Stimulated activated CD8-positive, alpha-beta memory T cell treated with anti-CD3 and anti-CD28 coated beads, Interleukin-12 subunit alpha, Interleukin-12 subunit beta, amount 100 ng/mL, for 24 hours (primary cell): ENCODE measurements at regions not wholly inside any gene's neighbourhood (a gene's known extent, or its start where the extent isn't known, plus 50 kb on each side); places are given as distances from the start of the nearest gene placed in this dataset.
"Not testable (repeated sequence)": the region's sequence is repeated elsewhere in the genome, so short reads cannot be mapped to it uniquely, and the experiment has no call there.

Experiments used
- DNase-seq: peaks from one replicate; pipeline ENCODE4 v3.0.0-alpha.2; 2020; ENCODE audit errors: extremely low read depth

GRCh38 chr10:2358586-2358985 is 621.3 kb upstream of the ADARB2 start:
- no peak for DNase-seq

GRCh38 chr10:2356670-2357069 is 619.3 kb upstream of the ADARB2 start:
- no peak for DNase-seq

DNA sequence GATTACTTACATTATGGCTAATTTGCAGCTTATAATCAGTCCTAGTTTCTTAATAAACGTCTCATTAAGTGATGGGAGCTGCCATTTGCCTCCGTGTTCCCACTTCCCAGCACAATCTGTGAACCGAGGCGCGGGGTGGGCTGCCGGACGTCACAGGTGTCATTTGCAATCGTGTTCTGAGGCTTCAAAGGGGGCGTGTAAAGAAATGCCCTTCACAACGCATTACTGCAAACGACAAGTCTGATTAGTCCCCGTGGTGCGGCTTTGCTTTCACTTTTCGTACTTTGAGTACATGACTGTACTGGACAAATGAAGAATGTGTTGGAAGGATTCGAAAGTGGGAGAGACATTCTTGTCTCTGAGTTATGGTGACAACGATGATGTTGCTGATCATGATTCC is 614.2 kb upstream of the ADARB2 start:
- DNase-seq, result no peak

GRCh38 chr10:2342206-2342605 is 604.9 kb upstream of the ADARB2 start:
- no peak for DNase-seq

DNA sequence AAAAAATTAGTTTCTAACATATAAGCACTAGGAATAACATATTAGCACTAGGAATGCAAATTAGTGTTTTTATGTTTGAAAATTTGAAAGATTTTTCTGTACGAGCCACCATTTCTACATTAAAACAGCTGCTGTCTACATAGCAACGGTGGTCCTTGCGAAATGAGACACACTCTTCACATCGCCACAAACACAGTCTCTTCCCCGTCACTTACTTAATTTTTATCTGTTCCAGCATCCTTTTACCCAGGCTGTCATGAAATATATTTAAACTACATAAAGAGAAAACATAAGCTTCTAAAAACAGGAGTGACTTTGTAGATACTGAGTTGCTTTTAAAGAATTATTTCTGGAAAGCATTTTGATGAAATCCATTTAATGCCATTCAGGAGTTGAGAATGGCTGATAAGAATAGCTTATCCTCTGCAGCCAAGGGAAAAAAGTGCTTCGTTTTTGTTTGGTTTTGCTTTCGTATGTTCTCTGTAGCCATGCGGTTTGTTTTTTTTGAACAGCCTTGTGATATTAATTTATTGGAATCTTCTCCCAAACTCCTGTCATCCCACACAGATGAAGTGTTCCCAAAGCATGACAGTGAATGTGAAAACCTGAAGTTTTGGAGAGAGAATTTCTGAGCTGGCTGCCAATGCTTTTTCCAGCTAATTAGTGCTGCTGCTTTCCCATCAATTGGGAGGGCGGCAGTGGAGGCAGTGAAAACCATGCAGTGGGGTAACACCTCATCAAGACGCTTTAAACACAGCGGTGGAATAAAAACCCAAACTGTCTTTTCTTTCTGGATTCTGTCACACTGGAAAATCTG is 603.7 kb upstream of the ADARB2 start:
- DNase-seq, result no peak

- no peak for DNase-seq
Observed at GRCh38 chr10:2335626-2336025, 598.3 kb upstream of the ADARB2 start.

DNA sequence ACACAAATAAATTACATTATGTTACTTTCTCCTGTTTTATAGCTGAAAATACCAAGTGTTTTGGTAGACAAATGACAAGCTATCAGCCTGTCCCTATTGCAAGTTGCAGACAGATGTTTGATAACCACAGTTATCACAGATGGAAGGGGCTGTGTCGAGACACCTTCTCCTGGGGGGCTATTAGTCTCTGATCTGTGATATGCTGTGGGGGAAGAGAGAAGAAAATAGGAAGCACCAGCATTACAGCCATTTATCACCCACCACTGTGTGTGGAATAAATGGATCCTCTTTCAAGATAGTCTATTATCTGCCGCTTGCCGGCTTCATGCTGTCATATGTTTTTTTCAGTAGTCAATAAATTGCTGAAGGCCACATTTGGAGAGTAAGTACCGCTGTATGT is 597.2 kb upstream of the ADARB2 start:
- no peak for DNase-seq

DNA sequence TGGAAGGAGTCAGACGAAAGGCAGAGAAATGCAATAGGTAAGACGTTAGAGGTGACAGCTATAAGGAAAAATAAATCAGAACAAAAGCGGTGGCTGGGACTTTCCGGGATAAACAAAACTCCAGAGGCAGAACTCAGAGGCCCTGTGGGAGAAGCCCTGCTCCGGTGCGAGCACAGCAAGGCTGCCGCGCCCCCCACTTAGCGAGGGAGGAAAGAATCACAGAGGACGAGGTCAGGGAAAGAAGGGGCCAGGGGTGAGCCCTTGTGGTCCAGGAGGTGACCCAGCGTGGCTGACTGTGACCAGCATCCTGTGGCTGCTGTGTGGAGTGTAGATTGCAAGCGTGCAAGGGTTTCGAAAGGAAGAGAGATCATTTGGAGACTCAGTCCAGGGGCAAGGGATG is 591.8 kb upstream of the ADARB2 start:
- no peak for DNase-seq

DNA sequence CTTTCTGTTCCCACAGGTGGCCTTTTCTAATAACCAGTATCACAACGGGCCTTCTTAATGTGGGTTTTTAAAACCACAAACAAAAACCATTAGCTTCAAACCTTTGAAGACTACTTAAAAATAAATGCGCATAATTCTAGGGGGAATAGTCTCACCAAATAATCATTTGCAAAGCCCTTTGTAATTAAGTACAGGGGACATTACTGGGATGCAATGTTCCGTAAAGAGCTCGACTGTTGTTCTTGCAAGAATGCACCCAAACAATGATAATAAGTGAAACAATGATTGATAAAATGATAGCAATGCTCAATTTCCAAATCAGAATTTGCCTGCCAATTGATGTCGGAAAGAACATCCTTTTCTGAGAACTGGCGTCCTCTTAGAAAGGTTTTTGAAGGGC is 589.1 kb upstream of the ADARB2 start:
- no peak for DNase-seq

- not testable (repeated sequence) for DNase-seq
Observed at GRCh38 chr10:2315045-2315485, 577.7 kb upstream of the ADARB2 start.

- DNase-seq, result no peak
Observed at GRCh38 chr10:2306081-2306480, 568.8 kb upstream of the ADARB2 start.

DNA sequence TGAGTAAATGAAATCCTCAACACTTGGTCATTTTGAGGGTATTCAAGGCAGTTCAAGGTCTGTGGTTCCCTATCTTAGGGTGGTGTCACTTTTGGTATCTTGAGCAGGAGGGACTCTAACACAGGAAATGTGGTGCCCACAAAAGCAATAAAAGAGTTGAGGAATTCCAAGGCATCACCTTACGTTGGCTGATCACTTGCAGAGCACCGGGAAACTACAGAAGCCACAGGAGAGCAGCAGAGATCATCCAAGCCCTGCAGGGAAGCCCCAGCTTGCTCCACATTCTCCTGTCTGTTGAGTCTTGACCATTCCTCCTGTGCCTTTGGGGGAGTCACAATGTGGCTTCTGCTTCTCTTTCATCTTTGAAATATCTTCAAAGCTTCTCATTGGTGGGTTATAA is 565.8 kb upstream of the ADARB2 start:
- no peak for DNase-seq

DNA sequence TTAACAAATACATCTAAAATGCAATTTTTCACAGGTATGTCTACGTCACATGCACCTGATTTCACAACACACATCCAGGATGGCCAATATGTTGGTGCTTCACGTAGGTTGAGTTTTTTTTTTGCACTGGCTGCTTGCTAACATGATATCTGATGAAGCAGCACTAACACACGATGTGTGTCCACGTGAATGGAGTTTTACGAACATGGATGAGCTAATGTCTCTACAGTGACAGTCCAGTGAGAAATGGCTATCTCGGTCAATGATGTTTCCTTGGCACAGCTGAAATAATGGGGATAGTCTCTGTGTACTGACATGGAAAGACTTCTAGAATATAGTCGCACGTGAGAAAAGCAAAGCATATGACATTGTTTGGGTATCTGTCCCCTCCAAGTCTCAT is 563.9 kb upstream of the ADARB2 start:
- no peak for DNase-seq

GRCh38 chr10:2300231-2300630 is 562.9 kb upstream of the ADARB2 start:
- DNase-seq, result no peak

- no peak for DNase-seq
Observed at GRCh38 chr10:2296179-2296891, 559.0 kb upstream of the ADARB2 start.

- DNase-seq, result no peak
Observed at GRCh38 chr10:2294739-2295138, 557.4 kb upstream of the ADARB2 start.

DNA sequence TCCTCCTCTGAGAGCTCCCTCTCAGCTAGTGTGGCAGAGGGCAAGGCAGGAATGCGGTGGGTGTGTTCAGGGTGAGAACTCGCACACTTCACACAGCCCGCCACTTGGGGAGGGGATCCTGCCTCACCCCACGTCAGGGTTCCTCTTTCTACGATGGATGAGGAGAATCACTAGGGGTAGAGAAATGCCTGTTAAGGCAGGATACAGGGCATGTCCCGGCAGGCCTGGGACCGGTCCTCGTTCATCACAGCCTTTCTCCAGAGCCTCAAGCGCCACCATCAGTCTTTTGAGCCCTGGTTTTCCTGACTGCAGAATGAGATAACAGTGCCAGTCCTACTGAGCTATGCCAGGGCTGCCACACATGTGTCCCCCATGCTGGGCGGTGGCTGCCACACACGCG is 546.7 kb upstream of the ADARB2 start:
- no peak for DNase-seq

DNA sequence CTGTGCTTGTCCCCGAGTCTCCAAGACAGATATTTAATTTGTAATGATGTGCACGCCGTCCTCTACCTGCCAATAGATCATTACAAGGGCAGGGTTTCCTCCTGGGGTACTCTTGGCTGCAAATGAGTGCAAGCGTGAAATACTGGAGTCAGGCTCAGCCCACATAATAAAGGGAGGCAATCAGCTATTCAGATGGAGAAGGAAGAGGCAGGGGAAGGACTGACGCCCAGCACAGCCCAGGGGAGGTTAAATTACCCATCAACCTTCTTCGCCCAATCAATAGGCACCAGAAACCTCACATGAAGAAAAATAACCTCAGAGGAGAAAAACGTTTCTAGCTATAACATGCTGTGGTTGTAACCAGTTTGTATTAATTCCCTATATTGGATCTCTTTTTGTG is 544.9 kb upstream of the ADARB2 start:
- DNase-seq, result no peak

GRCh38 chr10:2280713-2281300 is 543.5 kb upstream of the ADARB2 start:
- no peak for DNase-seq

- no peak for DNase-seq
Observed at GRCh38 chr10:2279711-2280110, 542.4 kb upstream of the ADARB2 start.

DNA sequence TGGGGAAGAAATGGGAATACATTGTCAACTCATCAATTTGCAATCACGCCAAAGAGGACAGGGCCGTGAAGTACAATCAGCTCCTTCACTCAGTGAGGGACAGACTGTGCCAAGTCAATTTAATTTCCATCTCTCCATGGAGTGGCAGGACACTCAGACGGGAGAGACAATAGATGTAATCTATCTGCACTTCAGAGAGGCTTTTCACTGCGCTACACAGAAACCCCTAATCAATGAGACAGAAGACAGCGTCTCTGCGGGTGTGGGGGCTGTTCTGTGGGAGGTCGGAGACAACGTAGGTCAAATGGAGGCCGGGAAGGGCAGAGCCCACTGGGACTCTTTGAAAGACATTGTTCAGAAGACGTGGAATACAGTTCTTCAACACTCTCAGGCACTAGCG is 541.0 kb upstream of the ADARB2 start:
- no peak for DNase-seq

DNA sequence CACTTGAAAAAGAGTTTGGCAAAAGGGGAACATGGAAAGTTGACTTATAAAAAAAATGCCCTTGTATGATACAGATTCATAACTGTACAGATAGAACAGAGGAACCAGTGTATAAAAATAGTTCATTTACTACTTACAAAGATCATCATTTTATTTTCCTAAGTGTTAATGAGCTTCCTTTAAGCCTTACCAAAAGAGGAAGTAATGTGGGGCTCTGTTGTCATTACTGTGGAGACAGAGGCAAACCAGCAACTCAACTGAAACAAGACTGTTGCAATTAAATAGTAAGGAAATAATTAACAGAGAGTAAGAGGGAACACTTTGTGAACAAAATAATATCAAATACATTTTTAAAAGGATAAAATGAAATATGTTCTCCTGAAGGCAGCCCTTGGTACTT is 526.2 kb upstream of the ADARB2 start:
- DNase-seq, result no peak

GRCh38 chr10:2262878-2263277 is 525.6 kb upstream of the ADARB2 start:
- DNase-seq, result no peak
